GM19023 (cell line): ENCODE measurements at regions not wholly inside any gene's neighbourhood (a gene's known extent, or its start where the extent isn't known, plus 50 kb on each side); places are given as distances from the start of the nearest gene placed in this dataset.

Source experiments
- ATAC-seq: cut with Tn5 transposase; IDR thresholded peaks from one replicate; pipeline ENCODE4 v1.9.1; 2021; ENCODE audit warnings: mild to moderate bottlenecking, moderate library complexity; ENCODE audit not compliant: unreplicated experiment

DNA sequence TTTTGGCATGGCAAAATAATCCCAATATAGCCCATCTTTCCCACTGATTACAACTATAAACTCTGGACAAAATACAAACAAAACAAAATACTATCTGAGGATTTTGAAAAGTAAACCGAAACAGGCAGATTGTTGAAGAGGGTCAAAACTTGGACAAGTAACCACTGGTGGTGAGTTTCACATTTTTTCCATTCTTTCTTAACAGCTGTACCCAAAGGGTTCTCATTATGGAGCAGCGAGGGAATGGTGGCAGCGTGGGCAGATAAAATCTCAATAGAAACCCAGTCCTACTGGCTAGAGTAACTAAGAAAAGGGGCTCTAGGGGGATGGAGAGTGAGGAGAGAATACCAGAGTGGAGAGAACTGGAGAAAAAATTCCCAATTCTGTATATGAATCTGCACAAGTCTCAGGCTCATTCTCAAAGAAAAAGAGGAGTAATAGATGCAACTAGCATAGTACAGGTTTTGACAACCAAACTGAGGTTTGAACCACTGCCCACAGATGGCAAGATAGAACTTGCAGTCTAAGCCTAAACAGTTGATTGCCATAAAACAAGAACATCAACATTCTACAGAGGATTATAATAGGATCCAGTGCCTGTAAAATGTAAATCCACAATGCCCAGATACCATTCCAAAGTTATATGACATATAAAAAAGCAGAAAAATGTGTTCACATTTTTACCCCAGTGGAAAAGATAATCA lies 284.5 kb downstream of the KCNRG start:
- ATAC-seq, result no peak

DNA sequence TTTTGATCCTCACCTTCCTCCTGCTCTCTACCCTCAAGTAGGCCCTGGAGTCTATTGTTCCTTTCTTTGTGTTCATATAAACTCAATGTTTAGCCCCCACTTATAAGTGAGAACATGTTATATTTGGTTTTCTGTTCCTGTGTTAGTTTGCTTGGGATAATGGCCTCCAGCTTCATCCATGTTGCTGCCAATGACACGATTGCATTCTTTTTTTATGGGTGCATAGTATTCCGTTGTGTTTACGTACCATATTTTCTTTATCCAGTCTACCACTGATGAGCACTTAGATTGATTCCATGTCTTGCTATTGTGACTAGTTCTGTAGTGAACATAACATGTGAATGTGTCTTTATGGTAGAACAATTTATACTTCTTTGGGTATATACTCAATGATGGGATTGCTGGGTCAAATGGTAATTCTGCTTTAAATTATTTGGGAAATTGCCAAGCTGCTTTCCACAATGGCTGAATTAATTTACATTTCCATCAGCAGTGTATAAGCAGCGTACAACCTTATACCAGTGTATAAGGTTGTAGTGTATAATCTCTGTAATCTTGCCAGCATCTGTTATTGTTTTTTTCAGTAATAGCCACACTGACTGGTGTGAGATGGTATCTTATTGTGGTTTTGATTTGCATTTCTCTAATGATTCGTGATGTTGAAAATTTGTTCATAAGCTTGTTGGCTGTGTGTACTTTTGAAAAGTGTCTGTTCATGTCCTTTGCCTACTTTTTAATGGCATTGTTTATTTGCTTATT lies 288.9 kb downstream of the KCNRG start:
- ATAC-seq, result no peak

DNA sequence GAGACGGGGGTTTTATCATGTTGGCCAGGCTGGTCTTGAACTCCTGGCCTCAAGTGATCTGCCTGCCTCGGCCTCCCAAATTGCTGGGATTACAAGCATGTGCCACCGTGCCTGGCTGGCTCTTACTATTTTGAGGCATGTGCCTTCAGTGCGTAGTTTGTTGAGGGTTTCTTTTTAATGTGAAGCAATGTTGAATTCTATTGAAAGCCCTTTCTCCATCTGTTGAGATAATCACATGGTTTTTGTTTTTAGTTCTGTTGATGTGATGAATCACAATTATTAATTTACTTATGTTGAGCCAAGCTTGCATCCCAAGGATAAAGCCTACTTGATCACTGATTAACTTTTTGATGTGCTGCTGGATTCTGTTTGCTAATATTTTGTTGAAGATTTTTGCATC lies 290.9 kb downstream of the KCNRG start:
- ATAC-seq, result no peak

DNA sequence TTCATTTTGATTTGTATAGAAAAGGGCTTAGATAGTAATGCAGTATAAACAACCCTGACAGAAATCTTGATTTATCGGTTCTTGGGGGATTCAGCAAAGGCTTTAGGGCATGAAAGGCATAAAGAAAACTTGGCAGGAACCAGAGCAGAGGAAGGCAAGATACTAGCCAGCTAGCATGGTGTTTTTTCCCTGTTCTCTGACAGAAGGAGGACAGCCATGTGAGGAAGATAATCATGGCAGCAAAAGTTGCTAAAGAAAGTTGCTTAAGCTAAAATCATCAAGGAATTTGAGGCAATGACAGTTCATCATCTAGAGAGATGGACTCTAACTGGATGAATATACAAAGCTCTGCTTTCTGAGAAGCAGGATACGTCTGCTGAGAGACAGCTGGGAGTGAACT lies 294.1 kb downstream of the KCNRG start:
- no peak for ATAC-seq

DNA sequence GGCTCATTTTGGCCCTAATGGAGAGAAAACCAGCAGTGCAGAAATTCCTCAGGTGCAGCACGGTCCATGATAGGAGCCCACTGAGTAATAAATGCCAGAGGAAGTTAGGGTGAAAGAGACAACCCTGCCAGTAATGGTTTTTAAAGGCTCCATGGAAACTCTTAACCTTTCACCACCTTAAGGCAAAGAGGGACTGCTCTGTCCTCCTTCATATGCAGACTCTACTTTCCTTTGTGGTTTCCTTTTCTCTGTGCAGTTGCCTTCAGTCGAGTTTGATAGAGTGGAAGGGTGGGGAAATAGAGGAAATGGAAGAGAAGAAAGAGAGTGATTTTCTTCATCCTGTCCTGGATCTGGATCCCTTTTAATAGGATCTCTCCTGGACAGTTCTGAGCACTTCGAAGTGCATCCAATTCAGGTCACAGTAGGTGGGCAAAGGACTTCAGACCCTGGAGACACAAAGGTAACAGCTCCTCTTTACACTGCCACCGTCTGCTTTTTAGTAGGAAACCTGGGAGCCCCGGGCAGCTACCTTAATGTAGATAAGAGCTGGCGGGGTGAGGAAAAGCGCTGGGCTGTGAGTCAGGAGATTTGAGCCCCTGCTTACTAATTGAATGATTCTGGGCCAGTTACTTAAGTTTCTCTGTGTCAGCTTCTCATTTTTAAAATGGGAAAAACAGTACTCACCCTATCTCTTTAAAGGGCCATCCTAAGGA lies 294.8 kb downstream of the KCNRG start:
- ATAC-seq, result no peak

DNA sequence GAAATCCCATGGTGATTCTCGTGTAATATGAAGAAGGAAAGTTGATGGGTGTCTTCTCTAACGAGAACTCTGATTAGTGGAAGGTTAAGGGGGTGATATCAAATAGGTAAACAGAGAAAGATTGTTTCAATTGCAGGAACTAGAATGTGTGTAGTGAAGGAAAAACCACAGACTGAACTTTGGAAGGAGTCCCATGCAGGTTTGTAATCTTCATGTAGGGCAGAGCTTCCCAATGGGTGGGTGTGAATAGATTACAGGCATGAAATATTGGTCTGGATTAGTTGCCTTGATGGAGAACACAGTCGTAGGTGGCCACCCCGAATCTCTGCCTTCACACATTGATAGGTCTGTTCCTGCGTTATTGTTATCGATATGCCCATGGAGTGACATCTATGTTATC lies 295.5 kb downstream of the KCNRG start:
- no peak for ATAC-seq

DNA sequence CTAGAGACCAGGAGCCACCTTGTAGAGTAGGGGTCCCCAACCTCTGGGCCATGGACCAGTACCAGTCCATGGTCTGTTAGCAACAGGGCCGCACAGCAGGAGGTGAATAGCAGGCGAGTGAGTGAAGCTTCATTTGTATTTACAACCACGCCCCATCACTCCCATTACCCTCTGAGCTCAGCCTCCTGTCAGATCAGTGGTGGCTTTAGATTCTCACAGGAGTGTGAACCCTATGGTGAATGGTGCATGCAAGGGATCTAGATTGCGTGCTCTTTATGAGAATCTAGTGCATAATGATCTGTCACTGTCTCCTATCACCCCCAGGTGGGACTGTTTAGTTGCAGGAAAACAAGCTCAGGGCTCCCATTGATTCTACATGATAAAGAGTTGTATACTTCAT lies 303.6 kb downstream of the KCNRG start:
- no peak for ATAC-seq

DNA sequence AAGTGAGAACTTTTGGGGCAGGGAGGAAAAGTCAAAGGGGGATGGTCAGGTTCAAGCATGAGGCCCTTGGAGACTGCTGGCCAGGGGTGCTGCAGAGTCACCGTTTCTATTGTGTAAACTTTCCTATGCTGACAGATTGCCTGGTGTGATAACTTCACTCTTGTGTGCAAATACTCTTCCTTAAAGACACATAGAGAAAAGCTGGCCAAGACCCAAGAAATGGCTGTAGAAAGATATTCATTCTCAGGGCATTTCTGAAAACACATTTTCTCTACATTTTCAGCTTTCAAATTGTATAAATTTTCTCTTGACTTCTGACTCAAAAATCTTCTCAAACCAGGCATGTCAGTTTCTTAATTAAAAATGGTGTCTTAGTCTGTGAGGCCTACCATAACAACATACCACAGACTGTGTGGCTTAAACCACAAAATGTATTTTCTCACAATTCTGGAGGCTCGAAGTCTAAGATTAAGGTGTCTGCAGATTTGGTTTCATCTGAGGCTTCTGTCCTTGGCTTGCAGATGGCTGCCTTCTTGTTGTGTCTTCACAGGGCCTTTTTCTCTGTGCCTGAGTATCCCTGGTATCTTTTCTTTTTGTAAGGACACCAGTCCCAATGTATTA lies 304.5 kb downstream of the KCNRG start:
- ATAC-seq, result no peak

DNA sequence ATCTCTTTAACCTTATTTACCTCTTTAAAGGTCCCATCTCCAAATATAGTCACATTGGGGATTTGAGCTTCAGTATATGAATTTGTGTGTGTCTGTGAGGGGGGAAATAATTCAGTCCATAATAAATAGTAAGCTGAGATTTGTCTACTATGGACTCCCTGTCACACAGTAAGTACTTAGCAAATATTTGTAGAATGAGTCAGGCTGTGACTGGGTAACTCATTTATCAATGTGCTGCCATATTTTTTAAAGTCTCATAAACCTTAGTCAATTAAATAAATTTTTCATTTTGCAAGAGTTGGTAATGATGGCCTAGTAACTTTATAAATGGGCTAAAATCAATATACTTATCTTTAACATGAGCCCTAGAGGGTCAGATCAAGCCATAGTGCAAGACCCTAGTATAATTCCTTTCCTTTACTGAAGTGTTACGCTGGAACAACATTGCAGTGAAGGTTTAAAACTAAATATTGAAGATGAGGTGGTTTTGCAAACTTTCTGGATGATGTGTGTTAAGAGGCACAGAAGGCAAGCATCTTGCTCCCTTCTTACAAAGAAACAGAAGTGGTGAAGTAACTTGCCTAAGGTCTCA lies 305.1 kb downstream of the KCNRG start:
- no peak for ATAC-seq

DNA sequence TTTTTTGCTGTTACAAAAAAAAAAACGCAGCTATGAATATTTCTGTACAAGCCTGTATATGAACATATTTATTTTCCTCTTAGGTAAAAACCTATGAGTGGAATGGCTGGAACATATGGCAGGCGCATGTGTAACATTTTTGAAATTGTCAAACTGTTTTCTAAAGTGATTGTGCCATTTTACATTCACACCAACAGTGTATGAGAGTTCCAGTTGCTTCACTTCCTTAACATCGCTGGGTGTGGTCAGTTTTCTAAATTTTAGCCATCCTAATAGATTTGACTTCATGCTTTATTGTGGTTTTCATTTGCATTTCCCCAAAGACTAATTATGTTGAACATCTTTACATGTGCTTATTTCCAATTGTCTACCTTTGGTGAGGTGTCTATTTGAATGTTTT lies 306.8 kb downstream of the KCNRG start:
- no peak for ATAC-seq

DNA sequence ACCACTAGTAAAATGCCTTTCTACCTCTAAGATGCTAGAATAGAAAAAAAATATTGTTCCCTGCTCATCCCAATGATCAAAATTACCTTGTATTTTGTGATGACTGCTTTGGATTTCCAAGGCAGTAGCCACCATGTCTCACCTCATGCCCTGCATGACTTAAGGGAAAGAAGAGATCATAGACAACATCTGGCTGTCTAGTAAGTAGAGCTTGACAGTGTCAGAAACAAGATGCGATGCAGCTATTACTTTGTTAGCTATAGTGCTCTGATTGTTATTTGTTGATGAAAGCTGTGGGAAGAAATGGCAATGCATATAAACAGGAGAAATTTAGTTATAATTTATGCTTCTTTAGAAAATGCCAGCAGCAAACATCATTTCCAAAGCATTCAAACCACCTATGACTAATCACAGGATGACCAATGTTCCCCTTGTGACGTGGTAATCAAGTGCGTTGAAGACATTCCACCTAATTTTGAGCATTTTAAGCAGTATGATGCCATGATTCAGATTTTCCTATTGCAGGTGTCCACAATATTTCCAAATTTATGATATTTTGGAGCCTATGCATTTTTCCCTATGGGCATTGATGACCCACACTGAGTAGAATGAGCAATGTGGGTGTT lies 308.3 kb downstream of the KCNRG start:
- no peak for ATAC-seq

DNA sequence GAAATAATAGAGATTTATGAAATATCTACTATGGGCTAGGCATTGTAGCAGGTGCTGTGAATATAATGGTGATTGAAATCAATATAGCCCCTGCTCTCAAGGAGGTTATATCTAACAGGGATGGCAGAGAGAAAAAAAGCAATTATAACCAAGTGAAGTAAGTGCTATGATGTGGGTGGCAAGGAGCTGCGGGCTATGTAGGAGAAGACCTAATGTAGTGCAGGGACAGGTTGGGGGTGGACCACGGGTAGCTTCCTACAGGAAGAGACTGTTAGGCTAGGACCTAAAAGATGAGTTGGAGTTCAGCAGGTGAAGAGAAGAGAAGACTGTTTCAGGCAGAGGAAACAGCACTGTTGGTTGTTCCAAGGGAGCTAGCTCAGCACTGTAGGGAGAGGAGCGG lies 311.0 kb downstream of the KCNRG start:
- no peak for ATAC-seq

DNA sequence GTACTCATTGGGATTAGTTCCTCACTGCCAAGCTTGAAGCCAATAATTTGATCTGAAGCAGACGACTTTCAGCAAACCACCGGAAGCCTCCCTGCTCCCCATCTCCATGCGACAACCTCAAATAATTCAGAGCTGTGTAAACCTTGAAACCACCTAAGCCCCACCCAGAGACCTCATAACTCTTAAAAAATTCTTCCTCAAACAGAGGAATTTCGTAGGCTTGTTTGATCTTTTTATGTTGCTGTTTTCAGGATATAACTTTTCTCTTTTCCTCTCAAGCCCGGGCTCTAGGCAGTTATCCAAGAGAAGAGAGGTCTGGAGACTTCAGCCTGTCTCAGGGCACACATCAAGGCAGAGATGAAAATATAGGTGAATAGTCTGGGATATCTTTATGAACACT lies 311.6 kb downstream of the KCNRG start:
- ATAC-seq, result no peak

DNA sequence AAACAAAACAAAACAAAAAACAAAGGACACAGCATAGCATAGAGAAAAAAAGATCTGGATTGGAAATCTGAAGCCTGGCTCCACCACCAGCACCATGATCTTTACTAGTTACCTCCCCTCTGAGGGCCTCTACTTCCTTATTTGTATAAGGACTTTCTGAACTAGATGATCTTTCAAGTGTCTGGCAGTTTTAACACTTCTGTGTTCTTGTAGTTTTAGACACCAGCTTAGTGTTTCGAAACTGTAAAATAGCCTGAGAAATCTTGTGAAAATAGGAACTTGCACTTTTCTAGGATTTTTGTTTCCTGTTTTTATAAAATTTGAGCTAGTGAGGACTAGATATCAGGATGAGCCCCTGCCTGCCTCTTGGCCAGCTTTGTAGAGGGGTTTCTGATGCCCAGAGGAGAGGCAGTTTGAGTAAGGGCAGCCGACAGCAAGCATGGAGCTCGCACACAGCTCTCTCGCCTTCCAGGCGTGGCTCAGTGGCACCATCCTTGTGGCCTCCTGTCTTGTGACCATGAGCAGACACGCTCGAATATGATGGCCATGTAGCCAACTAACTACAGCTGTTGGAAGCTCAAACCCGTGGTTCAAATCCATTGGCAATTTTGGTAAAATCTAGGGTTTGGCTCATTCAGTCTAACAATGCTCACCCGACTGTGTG lies 319.0 kb downstream of the KCNRG start:
- no peak for ATAC-seq

DNA sequence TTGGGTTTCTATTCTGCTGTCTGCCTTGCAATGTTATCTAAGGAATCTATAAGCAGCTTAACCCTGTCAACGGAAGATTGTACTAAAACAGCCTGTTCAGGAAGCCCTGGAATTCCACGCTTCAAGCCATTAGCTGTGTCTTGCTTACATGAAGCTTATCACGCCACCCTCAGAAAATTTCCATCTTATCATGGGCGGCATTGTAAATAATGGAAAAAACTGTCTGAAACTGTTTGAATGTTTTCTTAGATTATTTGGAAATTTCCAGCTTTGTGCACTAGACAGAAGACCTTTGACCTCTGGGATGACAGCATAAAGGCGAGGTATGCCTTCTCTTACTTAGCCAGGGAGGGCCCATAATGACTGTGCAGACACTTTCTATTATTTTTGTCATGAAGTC lies 319.7 kb downstream of the KCNRG start:
- ATAC-seq, result no peak

DNA sequence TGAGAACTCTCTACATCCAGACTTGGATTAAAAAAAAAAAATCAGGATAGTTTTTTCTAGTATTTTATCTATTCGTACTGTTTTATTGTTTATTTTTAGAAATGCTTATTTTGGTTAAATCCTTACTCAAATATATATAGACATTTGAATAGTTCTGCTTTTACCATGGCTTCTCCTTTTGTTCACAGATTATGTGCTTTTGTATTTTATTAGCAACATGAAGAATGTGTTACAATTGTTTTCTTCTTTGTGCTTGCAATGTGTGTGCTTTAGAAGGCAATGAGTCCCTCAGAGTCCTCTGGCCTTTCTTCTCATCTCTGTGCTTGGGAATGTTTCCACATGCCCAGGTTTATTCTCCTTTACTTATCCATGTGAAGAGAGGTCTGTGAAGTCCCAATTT lies 324.0 kb downstream of the KCNRG start:
- ATAC-seq, result no peak

DNA sequence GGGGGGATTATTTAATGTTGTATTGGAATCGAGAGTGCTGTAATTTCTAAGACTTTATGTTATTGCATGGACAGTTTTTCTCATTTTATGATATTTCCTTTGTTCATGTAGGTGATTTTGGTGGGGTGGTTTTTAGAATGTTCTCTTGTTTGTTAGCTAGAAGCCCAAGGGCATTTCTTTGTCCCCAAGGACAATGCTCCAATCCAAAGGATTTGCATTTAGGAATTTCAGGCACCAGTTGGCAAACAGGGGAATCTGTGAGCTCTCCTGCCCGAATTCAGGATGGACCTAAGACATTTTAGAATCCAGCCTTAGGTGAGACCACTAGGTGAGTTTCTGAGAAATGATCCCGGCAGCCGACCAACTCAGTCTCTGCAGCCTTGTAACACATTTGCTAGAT lies 324.9 kb downstream of the KCNRG start:
- no peak for ATAC-seq

DNA sequence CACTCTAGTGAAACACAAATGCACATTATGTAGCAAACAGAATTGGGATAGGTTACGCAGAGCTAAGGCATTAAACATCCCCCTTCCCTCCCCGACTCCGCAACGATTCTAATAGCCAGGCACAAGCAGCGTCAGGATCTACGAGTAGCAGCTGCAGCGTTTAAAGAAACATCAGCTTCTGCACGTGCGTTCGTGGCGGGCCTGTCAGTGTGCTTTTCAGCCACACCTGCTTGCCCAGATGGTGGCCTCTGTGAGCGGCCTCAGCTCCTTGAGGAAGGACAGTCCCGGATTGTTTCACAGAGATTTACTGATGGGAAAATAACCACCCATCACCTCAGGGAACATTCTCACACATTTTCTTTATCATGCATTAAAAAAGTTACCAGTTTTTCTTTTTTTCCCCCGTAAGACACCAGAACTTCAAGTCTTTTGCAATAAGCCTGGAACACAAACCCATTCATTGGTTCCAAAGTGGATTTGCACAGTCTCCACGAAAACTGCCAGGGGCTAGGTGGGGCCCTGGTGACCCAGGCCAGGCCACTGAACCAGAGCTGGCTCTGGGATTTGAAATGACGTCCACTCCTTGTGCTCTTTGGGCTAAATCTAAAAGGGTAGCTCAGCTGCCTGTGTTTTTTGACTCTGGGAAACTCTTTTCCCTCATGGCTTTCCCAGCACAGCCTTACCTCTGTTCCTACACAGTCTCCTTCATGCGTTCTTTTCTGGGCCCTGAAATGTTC lies 325.5 kb downstream of the KCNRG start:
- ATAC-seq, result no peak

DNA sequence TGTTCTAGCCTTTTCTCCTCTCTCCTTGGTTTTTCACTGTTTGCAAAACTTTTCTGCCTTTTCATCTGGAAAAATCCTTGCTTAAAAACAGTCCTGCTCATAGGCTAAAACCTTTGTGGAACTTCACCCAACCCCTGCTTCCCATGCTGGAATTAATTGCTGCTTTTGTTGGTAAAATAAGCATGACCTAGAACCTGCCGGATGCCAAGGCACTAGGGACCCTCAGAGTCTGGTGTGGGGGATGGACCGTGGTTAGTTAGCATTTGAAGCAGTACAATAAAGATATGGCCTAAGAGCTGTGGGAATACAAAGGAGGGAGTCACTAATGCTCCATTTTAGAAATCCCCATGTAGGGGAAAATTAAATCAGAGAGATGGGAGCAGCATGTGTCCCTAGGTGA lies 326.3 kb downstream of the KCNRG start:
- no peak for ATAC-seq

DNA sequence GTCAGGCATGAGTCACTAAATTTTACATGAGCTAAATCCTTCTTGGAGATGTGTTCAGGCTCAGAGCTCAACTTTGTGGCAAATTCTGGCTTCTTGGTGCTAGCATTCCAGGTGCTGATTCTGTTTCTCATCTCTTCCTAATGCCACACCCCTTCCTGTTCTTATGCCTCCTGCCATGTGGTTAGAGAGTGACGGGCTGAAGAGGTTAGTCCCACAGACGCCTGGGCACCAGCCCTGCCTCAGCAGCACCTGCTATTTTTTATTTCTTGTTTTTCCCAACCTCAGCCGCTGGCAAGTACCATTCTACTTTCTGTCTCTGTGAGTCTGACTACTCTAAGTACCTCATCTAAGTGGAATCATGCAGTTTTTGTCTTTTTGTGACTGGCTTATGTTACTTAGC lies 329.5 kb downstream of the KCNRG start:
- no peak for ATAC-seq
